Stomach (tissue), 4 donors: ENCODE measurements at regions not wholly inside any gene's neighbourhood (a gene's known extent, or its start where the extent isn't known, plus 50 kb on each side); places are given as distances from the start of the nearest gene placed in this dataset.

Experiments used
- CTCF ChIP-seq, 7 experiments: fragments of 450-650 bp in 4 of 7; fragments of 200-600 bp in 3 of 7; sonication (generic) in 3 of 7; IDR thresholded peaks; one replicate each; pipeline ENCODE4 v1.5.1; 2016 to 2019; ENCODE audit warnings: antibody characterized with exemption in 7 of 7, control low read depth in 2 of 7, mild to moderate bottlenecking in 1 of 7
- EP300 ChIP-seq: sonication (generic); formaldehyde crosslinking; IDR thresholded peaks from one replicate; pipeline ENCODE4 v1.6.1; 2017; ENCODE audit warnings: antibody characterized with exemption
- POLR2A ChIP-seq, 4 donors: fragments of 450-650 bp; IDR thresholded peaks; one replicate each; pipeline ENCODE4 v1.6.1; 2016; ENCODE audit warnings: antibody characterized with exemption in 4 of 4, control low read depth in 2 of 4, mild to moderate bottlenecking in 1 of 4, moderate library complexity in 1 of 4
- POLR2AphosphoS5 ChIP-seq, 3 donors: sonication (generic); formaldehyde crosslinking; IDR thresholded peaks; one replicate each; pipeline ENCODE4 v1.6.1; 2016; ENCODE audit warnings: antibody characterized with exemption in 3 of 3

GRCh38 chr5:13460587-13460986 is 483.9 kb downstream of the DNAH5 start:
- no peak for TF ChIP-seq POLR2AphosphoS5 (IDR thresholded peaks at IDR 0.05)
- no peak for TF ChIP-seq CTCF (IDR thresholded peaks at IDR 0.05)
- no peak for TF ChIP-seq POLR2A (IDR thresholded peaks at IDR 0.05)
- TF ChIP-seq EP300: no peak
